ENCODE measurements at regions not wholly inside any gene's neighbourhood (a gene's known extent, or its start where the extent isn't known, plus 50 kb on each side); places are given as distances from the start of the nearest gene placed in this dataset.

DNA sequence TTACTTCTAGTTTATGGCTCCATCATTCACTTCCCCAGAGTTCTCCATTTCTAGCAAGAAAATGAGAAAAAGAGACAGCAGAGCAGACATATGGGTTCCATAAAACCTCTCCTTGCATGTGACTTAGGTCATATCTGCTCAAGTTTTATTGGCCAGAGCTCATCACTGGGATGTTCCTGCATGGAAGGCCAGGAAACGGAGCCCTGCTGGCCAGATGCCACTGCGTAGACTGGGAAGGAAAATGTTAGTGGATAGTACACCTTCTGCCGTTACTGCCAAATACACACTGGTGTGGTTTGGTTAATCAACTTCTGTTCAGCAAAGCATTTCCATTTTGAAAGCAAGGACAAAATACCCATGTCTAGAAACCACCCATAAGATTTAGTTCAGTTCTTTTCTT is 220.6 kb upstream of the TSHZ2 start:
- intact Hi-C loops (cut with DNase I), result no loop called here
- no peaks in the 10 kb centered on the region for H3K4me1 ChIP-seq (replicated peaks)
- no peak overlapping the region for H3K27ac ChIP-seq
- no peak overlapping the region for H3K4me3 ChIP-seq
- WGBS, result 63% methylated on average over 3 of the region's 3 CpGs
- no peaks in the 10 kb centered on the region for H3K36me3 ChIP-seq
- H3K27me3 ChIP-seq (replicated peaks; ENCODE audit: insufficient read depth), result no peaks in the 10 kb centered on the region
- H3K9me3 ChIP-seq, result no peaks in the 10 kb centered on the region
- no peak for DNase-seq (ENCODE audit: low spot score)
- TF ChIP-seq POLR2A (IDR thresholded peaks at IDR 0.05) (no peak), POLR2AphosphoS5 (IDR thresholded peaks at IDR 0.05) (no peak)
- TF ChIP-seq, protein P1, sequence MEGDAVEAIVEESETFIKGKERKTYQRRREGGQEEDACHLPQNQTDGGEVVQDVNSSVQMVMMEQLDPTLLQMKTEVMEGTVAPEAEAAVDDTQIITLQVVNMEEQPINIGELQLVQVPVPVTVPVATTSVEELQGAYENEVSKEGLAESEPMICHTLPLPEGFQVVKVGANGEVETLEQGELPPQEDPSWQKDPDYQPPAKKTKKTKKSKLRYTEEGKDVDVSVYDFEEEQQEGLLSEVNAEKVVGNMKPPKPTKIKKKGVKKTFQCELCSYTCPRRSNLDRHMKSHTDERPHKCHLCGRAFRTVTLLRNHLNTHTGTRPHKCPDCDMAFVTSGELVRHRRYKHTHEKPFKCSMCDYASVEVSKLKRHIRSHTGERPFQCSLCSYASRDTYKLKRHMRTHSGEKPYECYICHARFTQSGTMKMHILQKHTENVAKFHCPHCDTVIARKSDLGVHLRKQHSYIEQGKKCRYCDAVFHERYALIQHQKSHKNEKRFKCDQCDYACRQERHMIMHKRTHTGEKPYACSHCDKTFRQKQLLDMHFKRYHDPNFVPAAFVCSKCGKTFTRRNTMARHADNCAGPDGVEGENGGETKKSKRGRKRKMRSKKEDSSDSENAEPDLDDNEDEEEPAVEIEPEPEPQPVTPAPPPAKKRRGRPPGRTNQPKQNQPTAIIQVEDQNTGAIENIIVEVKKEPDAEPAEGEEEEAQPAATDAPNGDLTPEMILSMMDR (IDR thresholded peaks at IDR 0.05), result no peak

DNA sequence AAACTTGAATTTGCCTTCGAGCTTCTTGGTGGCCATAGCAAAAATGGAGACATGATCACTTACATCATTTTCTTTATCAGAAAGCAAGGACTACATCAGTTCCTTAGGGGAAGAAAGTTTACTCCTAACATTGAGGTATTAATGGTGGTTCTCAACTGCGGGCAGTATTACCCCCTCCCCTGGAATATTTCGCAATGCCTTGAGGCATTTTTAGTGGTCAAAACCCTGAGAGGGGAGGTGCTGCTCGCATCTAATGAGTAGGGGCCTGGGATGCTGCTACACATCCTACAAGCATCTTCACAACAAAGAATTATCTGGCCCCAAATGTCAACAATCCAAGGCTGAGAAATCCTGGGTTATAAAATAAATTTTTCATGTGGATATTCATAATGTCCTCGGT is 222.2 kb upstream of the TSHZ2 start:
- TF ChIP-seq POLR2AphosphoS5 (IDR thresholded peaks at IDR 0.05) (no peak), POLR2A (IDR thresholded peaks at IDR 0.05) (no peak)
- TF ChIP-seq, protein P1 (IDR thresholded peaks at IDR 0.05), result no peak
- intact Hi-C loops (cut with DNase I), result no loop called here
- WGBS, result 81% methylated on average over 5 of the region's 5 CpGs
- Histone ChIP-seq H3K9me3 (no peaks in the 10 kb centered on the region), H3K27me3 (replicated peaks; ENCODE audit: insufficient read depth) (no peaks in the 10 kb centered on the region), H3K4me1 (replicated peaks) (no peaks in the 10 kb centered on the region), H3K4me3 (no peak overlapping the region), H3K27ac (no peak overlapping the region), H3K36me3 (no peaks in the 10 kb centered on the region)
- DNase-seq (ENCODE audit: low spot score), result no peak

DNA sequence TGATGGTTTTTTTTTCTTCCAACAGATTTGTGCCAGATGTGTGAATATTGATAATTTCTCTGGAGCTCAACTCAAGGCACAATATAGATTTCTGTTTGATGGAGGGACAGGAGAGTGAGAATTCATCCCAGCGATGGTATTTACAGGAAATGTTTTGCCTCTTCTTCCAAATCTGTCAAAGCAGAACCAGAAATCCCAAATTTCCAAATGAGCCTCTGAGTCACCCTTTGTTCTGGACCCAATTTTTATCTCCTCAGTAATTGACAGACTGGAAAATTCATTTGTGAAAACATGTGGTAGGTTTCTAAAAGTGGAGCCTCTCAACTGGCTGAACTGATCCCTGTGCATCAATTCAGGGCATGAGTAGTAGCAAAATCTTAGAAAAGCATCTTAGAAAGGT is 223.2 kb upstream of the TSHZ2 start:
- no peak overlapping the region for H3K4me3 ChIP-seq
- H3K9me3 ChIP-seq, result no peaks in the 10 kb centered on the region
- 59% methylated on average over 1 of the region's 1 CpG for WGBS
- no peaks in the 10 kb centered on the region for H3K27me3 ChIP-seq (replicated peaks; ENCODE audit: insufficient read depth)
- H3K4me1 ChIP-seq (replicated peaks), result no peaks in the 10 kb centered on the region
- intact Hi-C loops (cut with DNase I), result no loop called here
- no peaks in the 10 kb centered on the region for H3K36me3 ChIP-seq
- TF ChIP-seq POLR2AphosphoS5 (IDR thresholded peaks at IDR 0.05) (no peak), POLR2A (IDR thresholded peaks at IDR 0.05) (no peak)
- TF ChIP-seq, protein P1 (IDR thresholded peaks at IDR 0.05), result no peak
- no peak overlapping the region for H3K27ac ChIP-seq
- DNase-seq (ENCODE audit: low spot score), result no peak

DNA sequence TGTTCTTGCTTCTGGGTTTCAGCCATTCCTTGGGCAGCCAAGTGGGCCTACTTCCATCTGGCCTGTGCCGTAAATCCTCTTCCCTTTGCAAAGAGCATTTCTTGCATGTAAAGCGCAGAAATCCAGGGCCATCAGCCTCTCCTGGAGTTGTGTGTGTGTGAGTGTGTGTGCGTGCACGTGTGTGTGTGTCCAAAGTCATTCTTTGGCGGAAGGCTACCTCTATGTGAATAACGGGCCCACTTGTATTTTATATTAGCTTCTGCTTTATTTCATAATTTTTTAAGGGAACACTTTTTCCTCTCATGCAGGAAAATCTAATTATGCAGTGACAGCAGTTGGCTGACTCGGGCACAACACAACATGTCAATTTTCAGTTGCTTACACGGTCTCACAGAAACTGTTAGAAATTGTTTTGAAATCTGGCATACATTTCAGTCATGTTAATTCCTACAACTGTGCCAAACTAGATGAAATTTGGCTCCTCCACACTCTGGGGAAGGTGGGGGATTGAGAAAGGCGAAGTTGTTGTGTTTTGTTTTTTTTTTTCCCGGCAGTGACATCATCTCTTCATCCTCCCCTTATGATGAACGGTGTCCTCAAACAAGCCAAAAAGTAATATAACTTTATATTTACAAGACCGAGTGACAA is 223.7 kb upstream of the TSHZ2 start:
- H3K36me3 ChIP-seq, result no peaks in the 10 kb centered on the region
- no peak for DNase-seq (ENCODE audit: low spot score)
- H3K9me3 ChIP-seq, result no peaks in the 10 kb centered on the region
- no peaks in the 10 kb centered on the region for H3K27me3 ChIP-seq (replicated peaks; ENCODE audit: insufficient read depth)
- no peak overlapping the region for H3K27ac ChIP-seq
- 61% methylated on average over 12 of the region's 12 CpGs for WGBS
- no peak for TF ChIP-seq POLR2A (IDR thresholded peaks at IDR 0.05)
- intact Hi-C loops (cut with DNase I), result no loop called here
- no peak overlapping the region for H3K4me3 ChIP-seq
- H3K4me1 ChIP-seq (replicated peaks), result no peaks in the 10 kb centered on the region

DNA sequence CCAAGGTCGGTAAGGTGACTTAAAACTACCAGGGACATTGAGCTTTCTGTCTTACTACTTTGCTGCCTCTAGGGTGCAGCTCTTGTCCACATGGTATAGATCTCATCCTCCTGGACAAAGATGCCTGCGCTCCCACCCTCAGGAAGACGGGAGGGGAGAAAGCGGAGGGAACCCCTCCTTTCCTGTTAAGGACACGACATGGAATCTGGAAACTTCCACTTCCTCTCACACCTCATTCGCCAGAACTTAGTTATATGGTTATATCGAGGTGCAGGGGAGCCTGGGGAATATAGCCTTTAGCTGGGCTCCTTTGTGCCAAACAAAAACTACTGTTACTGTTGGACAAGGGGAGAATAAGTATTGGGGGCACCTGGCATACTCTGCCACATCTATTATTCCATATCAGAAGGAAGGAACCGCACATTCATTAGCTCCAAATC is 224.3 kb upstream of the TSHZ2 start:
- TF ChIP-seq POLR2A (IDR thresholded peaks at IDR 0.05) (no peak), POLR2AphosphoS5 (IDR thresholded peaks at IDR 0.05) (no peak)
- TF ChIP-seq, protein P1 (IDR thresholded peaks at IDR 0.05), result peak in 2 of 4 experiments; percentile 21 to 34
- intact Hi-C loops (cut with DNase I), result no loop called here
- H3K27me3 ChIP-seq (replicated peaks; ENCODE audit: insufficient read depth), result no peaks in the 10 kb centered on the region
- H3K4me1 ChIP-seq (replicated peaks), result no peaks in the 10 kb centered on the region
- H3K9me3 ChIP-seq, result no peaks in the 10 kb centered on the region
- H3K4me3 ChIP-seq, result no peak overlapping the region
- no peaks in the 10 kb centered on the region for H3K36me3 ChIP-seq
- no peak overlapping the region for H3K27ac ChIP-seq
- WGBS, result 53% methylated on average over 8 of the region's 8 CpGs
- no peak for DNase-seq (ENCODE audit: low spot score)

Measured in prostate gland (tissue), 2 donors.